Calu3 (cell line): ENCODE measurements at regions not wholly inside any gene's neighbourhood (a gene's known extent, or its start where the extent isn't known, plus 50 kb on each side); places are given as distances from the start of the nearest gene placed in this dataset.

Source experiments
- BruUV-seq: library from RNA; stranded (reverse); fragments of 400-500 nt; replicated peaks from 2 replicates; lab custom pipeline; 2021; lab: Mats Ljungman, UMichigan
- CTCF ChIA-PET: fragments of 300-600 bp; sonication (Branson Sonifier 250); formaldehyde crosslinking; loops from one replicate; lab custom pipeline; 2022; ENCODE audit warnings: antibody characterized with exemption; lab: Charles Lee
- DNase-seq: peaks from one replicate; pipeline ENCODE4 v3.0.0; 2022
- H3K27ac Mint-ChIP-seq: one replicate; pipeline ENCODE4 v1.8.0; 2022; ENCODE audit warnings: mixed read lengths; ENCODE audit not compliant: unreplicated experiment
- H3K27me3 Mint-ChIP-seq: one replicate; pipeline ENCODE4 v1.8.0; 2022; ENCODE audit warnings: mixed read lengths; ENCODE audit not compliant: unreplicated experiment
- H3K36me3 Mint-ChIP-seq: one replicate; pipeline ENCODE4 v1.8.0; 2022; ENCODE audit warnings: mild to moderate bottlenecking, moderate library complexity, mixed read lengths; ENCODE audit not compliant: insufficient read depth, unreplicated experiment
- H3K4me1 Mint-ChIP-seq: one replicate; pipeline ENCODE4 v1.8.0; 2022; ENCODE audit warnings: mild to moderate bottlenecking, low read depth, mixed read lengths; ENCODE audit not compliant: unreplicated experiment
- H3K4me3 Mint-ChIP-seq: one replicate; pipeline ENCODE4 v1.8.0; 2022; ENCODE audit warnings: mild to moderate bottlenecking, low read depth, moderate library complexity, mixed read lengths; ENCODE audit not compliant: unreplicated experiment
- H3K9me3 Mint-ChIP-seq: one replicate; pipeline ENCODE4 v1.8.0; 2022; ENCODE audit warnings: low read depth, mixed read lengths; ENCODE audit not compliant: unreplicated experiment
- CTCF ChIP-seq: fragments of 200-600 bp; IDR thresholded peaks from one replicate; pipeline ENCODE4 v1.8.0; 2022; ENCODE audit warnings: antibody characterized with exemption; ENCODE audit not compliant: unreplicated experiment
- intact Hi-C: fragments of 100-400 bp; cut with micrococcal nuclease; formaldehyde crosslinking; loops from one replicate; pipeline ENCODE4 v1.10.0; 2022; ENCODE audit not compliant: unreplicated experiment

GRCh38 chr5:89967771-89968444 is 441.6 kb downstream of the CETN3 start:
- H3K27me3 Mint-ChIP-seq = no peaks in the 10 kb centered on the region
- BruUV-seq = no TSS peak

GRCh38 chr5:89956838-89957237 is 452.7 kb downstream of the CETN3 start:
- BruUV-seq = no TSS peak
- H3K27me3 Mint-ChIP-seq = no peaks in the 10 kb centered on the region
- H3K9me3 Mint-ChIP-seq = no peaks in the 10 kb centered on the region
- H3K4me3 Mint-ChIP-seq = no peak overlapping the region
- no peak for TF ChIP-seq CTCF
- H3K36me3 Mint-ChIP-seq = no peaks in the 10 kb centered on the region
- no peaks in the 10 kb centered on the region for H3K4me1 Mint-ChIP-seq
- H3K27ac Mint-ChIP-seq = no peak overlapping the region
- no peak for DNase-seq
- intact Hi-C loops = no loop called here
- CTCF ChIA-PET = no interaction called here

More at GRCh38 chr5:89967771-89968444, 441.6 kb downstream of the CETN3 start:
- no peaks in the 10 kb centered on the region for H3K4me1 Mint-ChIP-seq
- H3K27ac Mint-ChIP-seq = no peak overlapping the region
- TF ChIP-seq CTCF = no peak
- CTCF ChIA-PET = no interaction called here
- no peaks in the 10 kb centered on the region for H3K36me3 Mint-ChIP-seq
- intact Hi-C loops = no loop called here
- H3K4me3 Mint-ChIP-seq = no peak overlapping the region
- H3K9me3 Mint-ChIP-seq = peaks cover 2% of the 10 kb centered on the region
- DNase-seq = no peak

GRCh38 chr5:89954916-89955315 is 454.6 kb downstream of the CETN3 start:
- Mint-ChIP-seq H3K9me3 (no peaks in the 10 kb centered on the region), H3K27me3 (no peaks in the 10 kb centered on the region), H3K4me1 (no peaks in the 10 kb centered on the region), H3K27ac (no peak overlapping the region), H3K36me3 (no peaks in the 10 kb centered on the region), H3K4me3 (no peak overlapping the region)
- intact Hi-C loops = no loop called here
- TF ChIP-seq CTCF = no peak
- no TSS peak for BruUV-seq
- DNase-seq = no peak
- CTCF ChIA-PET = no interaction called here

- no peak for DNase-seq
- BruUV-seq = no TSS peak
Measured at GRCh38 chr5:89951876-89952275, 457.7 kb downstream of the CETN3 start.

More at GRCh38 chr5:89951876-89952275, 457.7 kb downstream of the CETN3 start:
- H3K4me3 Mint-ChIP-seq = no peak overlapping the region
- CTCF ChIA-PET = no interaction called here
- intact Hi-C loops = no loop called here
- H3K27me3 Mint-ChIP-seq = no peaks in the 10 kb centered on the region
- no peaks in the 10 kb centered on the region for H3K36me3 Mint-ChIP-seq
- peaks cover 5% of the 10 kb centered on the region for H3K4me1 Mint-ChIP-seq
- TF ChIP-seq CTCF = no peak
- H3K9me3 Mint-ChIP-seq = no peaks in the 10 kb centered on the region
- no peak overlapping the region for H3K27ac Mint-ChIP-seq
